ENCODE measurements at regions not wholly inside any gene's neighbourhood (a gene's known extent, or its start where the extent isn't known, plus 50 kb on each side); places are given as distances from the start of the nearest gene placed in this dataset.

GRCh38 chr6:140897804-140898573, 1234.7 kb upstream of the GJE1 start:
- H3K36me3 Mint-ChIP-seq (ENCODE audit: low read depth), result peaks cover 37% of the 10 kb centered on the region
- H3K27ac Mint-ChIP-seq, result no peak overlapping the region
- peaks cover 27% of the 10 kb centered on the region for H3K9me3 Mint-ChIP-seq
- peaks cover 2% of the 10 kb centered on the region; the same call in 1 of the 2 replicates for H3K27me3 Mint-ChIP-seq (ENCODE audit: insufficient read depth)
- TF ChIP-seq CTCF (IDR thresholded peaks at IDR 0.05), result no peak
- peaks cover 11% of the 10 kb centered on the region for H3K4me1 Mint-ChIP-seq (ENCODE audit: low read depth)
- H3K4me3 Mint-ChIP-seq, result no peak overlapping the region
- DNase-seq, result no peak

DNA sequence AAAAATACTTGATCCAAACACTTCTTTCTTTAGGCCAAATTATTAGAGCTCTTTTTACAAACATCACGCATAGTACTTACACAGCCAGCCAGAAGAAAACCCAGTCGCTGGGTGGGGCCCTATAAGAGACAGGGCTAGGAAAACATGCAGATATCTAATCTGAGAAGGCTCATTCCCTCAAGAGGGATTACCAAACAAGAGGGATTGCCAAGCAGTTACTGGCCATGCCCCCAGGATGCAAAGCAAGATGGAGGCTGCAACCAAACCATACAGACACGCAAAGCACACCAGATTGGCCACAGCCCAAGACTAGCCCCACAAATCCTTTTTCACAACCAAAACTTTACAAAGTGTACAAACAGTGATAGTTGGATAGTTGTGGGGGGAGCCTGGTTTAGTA, 1235.4 kb upstream of the GJE1 start:
- Mint-ChIP-seq H3K36me3 (ENCODE audit: low read depth) (peaks cover 37% of the 10 kb centered on the region), H3K27me3 (ENCODE audit: insufficient read depth) (peaks cover 2% of the 10 kb centered on the region; the same call in 1 of the 2 replicates), H3K9me3 (peaks cover 27% of the 10 kb centered on the region), H3K4me3 (no peak overlapping the region), H3K27ac (no peak overlapping the region), H3K4me1 (ENCODE audit: low read depth) (peaks cover 11% of the 10 kb centered on the region)
- no peak for DNase-seq
- no peak for TF ChIP-seq CTCF (IDR thresholded peaks at IDR 0.05)

GRCh38 chr6:140893432-140893831, 1239.3 kb upstream of the GJE1 start:
- no peak for TF ChIP-seq CTCF (IDR thresholded peaks at IDR 0.05)
- H3K36me3 Mint-ChIP-seq (ENCODE audit: low read depth), result peaks cover 19% of the 10 kb centered on the region
- no peaks in the 10 kb centered on the region for H3K27me3 Mint-ChIP-seq (ENCODE audit: insufficient read depth)
- DNase-seq, result no peak
- H3K4me3 Mint-ChIP-seq, result no peak overlapping the region
- no peak overlapping the region for H3K27ac Mint-ChIP-seq
- peaks cover 16% of the 10 kb centered on the region for H3K9me3 Mint-ChIP-seq
- H3K4me1 Mint-ChIP-seq (ENCODE audit: low read depth), result peaks cover 5% of the 10 kb centered on the region; the same call in 1 of the 2 replicates

DNA sequence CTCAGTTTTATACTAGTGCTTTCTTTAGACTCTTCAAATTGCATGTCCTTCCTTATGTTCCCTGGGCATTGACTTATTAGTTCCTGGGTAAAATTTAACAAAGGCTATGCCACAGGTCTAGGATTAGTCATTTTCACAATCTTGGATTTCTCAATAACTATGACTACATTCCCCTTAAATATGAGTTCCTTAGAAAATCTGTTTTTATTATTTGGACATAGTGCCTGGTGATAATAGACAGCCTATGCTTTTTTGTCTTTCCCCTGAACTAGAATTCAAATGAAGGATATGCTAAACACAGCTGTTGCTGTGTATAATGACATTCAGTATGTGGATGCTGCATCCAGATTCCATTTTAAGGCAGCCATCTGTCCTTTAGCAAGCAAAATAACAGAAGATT, 1252.8 kb upstream of the GJE1 start:
- no peak for DNase-seq
- H3K27me3 Mint-ChIP-seq (ENCODE audit: insufficient read depth), result no peaks in the 10 kb centered on the region
- H3K36me3 Mint-ChIP-seq (ENCODE audit: low read depth), result peaks cover 12% of the 10 kb centered on the region
- no peak overlapping the region for H3K4me3 Mint-ChIP-seq
- no peak for TF ChIP-seq CTCF (IDR thresholded peaks at IDR 0.05)
- H3K27ac Mint-ChIP-seq, result 0 out of 2 replicates have a peak overlapping the region, but pooled peaks have one; percentile 23
- H3K4me1 Mint-ChIP-seq (ENCODE audit: low read depth), result peaks cover 13% of the 10 kb centered on the region
- H3K9me3 Mint-ChIP-seq, result peaks cover 18% of the 10 kb centered on the region; the same call in 1 of the 2 replicates

GRCh38 chr6:140874066-140874465, 1258.7 kb upstream of the GJE1 start:
- Mint-ChIP-seq H3K4me1 (ENCODE audit: low read depth) (peaks cover 9% of the 10 kb centered on the region), H3K36me3 (ENCODE audit: low read depth) (peaks cover 46% of the 10 kb centered on the region), H3K9me3 (peaks cover 42% of the 10 kb centered on the region), H3K4me3 (no peak overlapping the region), H3K27me3 (ENCODE audit: insufficient read depth) (no peaks in the 10 kb centered on the region), H3K27ac (no peak overlapping the region)
- DNase-seq, result no peak
- no peak for TF ChIP-seq CTCF (IDR thresholded peaks at IDR 0.05)

Measured in HFFc6 (cell line).